NCI-H2196 (cell line): ENCODE measurements at regions not wholly inside any gene's neighbourhood (a gene's known extent, or its start where the extent isn't known, plus 50 kb on each side); places are given as distances from the start of the nearest gene placed in this dataset.
"Not testable (repeated sequence)": the region's sequence is repeated elsewhere in the genome, so short reads cannot be mapped to it uniquely, and the experiment has no call there.

Experiments used
- DNase-seq: peaks from one replicate; lab custom pipeline; 2025; ENCODE audit not compliant: unreplicated experiment; lab: John Stamatoyannopoulos, UW

DNA sequence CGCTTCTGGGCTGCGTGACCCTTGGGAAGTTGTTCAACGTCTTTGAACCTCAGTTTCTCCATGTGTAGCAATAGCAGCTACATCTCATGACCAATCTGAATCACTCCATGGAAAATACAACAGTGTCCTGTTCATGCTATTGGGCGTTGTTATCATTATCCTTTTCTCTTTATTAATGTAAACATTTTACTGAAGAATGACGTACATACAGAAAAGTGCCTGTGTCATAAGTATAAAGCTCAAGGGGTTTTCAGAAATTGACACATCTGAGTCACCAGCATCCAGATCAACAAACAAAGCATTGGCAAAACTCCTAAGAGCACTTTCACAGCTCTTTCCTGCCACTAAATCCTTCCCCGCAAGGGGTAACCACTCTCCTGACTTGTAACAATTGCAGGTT, 438.4 kb downstream of the XYLT1 start:
- DNase-seq = no peak

DNA sequence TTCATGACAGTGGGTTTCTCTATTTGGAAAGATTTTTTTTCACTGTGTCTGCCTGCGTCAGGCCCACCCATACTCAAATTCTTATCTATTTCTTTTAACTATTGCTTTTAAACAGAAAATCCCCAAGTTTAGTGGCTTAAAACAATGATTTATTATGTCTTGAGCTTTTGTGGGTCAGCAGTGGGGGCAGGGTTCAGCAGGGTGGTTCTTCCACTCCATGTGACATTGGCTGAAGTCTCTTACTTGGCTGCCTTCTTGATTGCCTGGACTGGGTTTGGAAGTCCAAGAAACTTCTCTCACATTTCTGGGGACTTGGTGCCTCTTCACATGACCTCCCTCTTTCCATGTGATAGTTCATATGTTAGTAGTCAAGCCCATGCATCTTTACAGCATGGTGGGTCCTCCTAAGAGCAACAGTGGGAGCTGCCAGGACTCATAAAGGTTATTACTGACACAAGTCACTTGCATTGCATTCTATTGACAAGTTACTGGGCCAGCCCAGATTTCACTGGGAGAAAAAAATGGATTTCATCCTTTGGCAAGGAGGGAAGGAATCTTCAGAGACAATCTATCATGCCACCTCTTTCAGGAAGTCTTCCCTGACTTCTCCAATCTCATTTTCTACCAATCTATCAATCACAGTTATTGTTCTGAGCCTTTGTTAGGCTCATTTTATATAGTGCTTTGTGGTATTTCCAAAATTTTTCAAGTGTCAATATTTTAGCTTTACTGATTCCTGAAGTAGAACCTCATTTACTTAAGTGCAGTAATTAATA, 436.1 kb downstream of the XYLT1 start:
- no peak for DNase-seq

DNA sequence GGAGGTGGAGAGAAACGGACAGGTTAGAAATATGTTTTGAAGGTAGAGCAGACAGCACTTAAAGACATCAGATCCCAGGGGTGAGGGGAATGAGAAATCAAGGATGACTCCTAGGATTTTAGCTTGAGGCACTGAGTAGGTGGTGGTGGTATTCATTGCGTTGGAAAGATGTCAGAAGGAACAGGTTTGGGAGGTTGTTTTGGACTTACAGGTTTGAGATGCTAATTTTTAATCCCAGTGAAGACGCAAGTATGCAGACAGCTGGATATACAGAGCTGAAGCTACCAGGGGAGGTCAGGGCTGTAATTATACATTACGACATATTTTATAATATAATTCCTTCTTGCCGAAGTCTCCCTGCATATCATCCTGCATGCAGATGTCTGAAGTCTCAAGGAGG, 433.3 kb downstream of the XYLT1 start:
- no peak for DNase-seq

DNA sequence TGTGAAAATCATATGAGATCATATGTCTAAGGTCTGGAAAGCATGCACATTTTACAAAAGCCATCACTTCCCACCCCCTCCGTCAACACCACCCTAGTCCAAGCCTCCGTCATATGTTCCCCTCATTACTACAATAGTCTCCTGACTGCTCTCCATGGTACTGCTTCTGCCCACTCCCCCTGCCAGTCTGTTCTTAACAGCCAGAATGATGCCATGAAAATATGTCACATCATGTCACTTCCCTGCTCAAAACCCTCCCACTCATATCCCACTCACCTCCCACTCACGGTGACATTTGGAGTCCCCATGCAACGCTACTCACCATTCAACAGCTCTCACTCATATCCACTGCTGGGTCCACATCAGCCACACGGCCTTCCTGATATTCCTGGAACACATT, 432.3 kb downstream of the XYLT1 start:
- DNase-seq = no peak

DNA sequence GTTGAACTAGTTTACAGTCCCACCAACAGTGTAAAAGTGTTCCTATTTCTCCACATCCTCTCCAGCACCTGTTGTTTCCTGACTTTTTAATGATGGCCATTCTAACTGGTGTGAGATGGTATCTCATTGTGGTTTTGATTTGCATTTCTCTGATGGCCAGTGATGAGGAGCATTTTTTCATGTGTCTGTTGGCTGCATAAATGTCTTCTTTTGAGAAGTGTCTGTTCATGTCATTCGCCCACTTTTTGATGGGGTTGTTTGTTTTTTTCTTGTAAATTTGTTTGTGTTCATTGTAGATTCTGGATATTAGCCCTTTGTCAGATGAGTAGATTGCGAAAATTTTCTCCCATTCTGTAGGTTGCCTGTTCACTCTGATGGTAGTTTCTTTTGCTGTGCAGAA, 421.7 kb downstream of the XYLT1 start:
- DNase-seq = not testable (repeated sequence)

DNA sequence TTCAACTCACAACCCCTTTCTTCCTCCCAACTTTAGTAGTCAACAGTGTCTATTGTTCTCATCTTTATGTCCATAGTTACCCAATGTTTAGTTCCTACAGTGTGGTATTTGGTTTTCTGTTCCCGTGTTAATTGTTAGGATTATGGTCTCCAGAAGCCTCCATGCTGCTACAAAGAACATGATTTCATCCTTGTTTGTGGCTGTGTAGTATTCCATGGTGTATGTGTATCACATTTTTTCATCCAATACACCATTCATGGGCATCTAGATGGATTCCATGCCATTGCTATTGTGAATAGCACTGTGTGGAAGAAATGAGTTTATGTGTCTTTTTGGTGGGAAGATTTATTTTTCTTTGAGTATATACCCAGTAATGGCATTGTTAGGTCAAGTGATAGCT, 420.3 kb downstream of the XYLT1 start:
- DNase-seq = no peak
